Suprapubic skin (tissue), 4 donors: ENCODE measurements at regions not wholly inside any gene's neighbourhood (a gene's known extent, or its start where the extent isn't known, plus 50 kb on each side); places are given as distances from the start of the nearest gene placed in this dataset.

Experiments
- DNase-seq, 2 donors: peaks; one replicate each; pipeline ENCODE4 v3.0.0-alpha.2; 2019; ENCODE audit warnings: low spot score in 2 of 2
- H3K27ac ChIP-seq: fragments of 200-600 bp; sonication (generic); one replicate; pipeline ENCODE4 v1.5.1; 2019
- H3K27me3 ChIP-seq: fragments of 200-600 bp; sonication (generic); one replicate; pipeline ENCODE4 v1.5.1; 2019
- H3K36me3 ChIP-seq: fragments of 200-600 bp; sonication (generic); one replicate; pipeline ENCODE4 v1.5.1; 2019
- H3K4me1 ChIP-seq: fragments of 200-600 bp; sonication (generic); one replicate; pipeline ENCODE4 v1.5.1; 2019
- H3K4me3 ChIP-seq: fragments of 200-600 bp; sonication (generic); one replicate; pipeline ENCODE4 v1.5.1; 2019; ENCODE audit warnings: mild to moderate bottlenecking
- H3K9me3 ChIP-seq: fragments of 200-600 bp; sonication (generic); one replicate; pipeline ENCODE4 v1.5.1; 2019
- EP300 ChIP-seq: sonication (generic); formaldehyde crosslinking; IDR thresholded peaks from one replicate; pipeline ENCODE4 v1.6.1; 2017; ENCODE audit warnings: antibody characterized with exemption
- POLR2A ChIP-seq, 2 donors: fragments of 450-650 bp; IDR thresholded peaks; one replicate each; pipeline ENCODE4 v1.6.1; 2017; ENCODE audit warnings: antibody characterized with exemption in 2 of 2, mild to moderate bottlenecking in 2 of 2, moderate library complexity in 2 of 2
- POLR2AphosphoS5 ChIP-seq, 3 donors: sonication (generic); formaldehyde crosslinking; IDR thresholded peaks; one replicate each; pipeline ENCODE4 v1.6.1; 2017; ENCODE audit warnings: antibody characterized with exemption in 3 of 3
- WGBS: methylation state at CpG from one replicate; pipeline ENCODE4 v1.1.5; 2018; 5-methylcytosine and 5-hydroxymethylcytosine counted together
- TF ChIP-seq, protein P1 (sequence below), 2 donors: fragments of 200-600 bp in 1 of 2; fragments of 450-650 bp in 1 of 2; sonication (generic) in 1 of 2; IDR thresholded peaks; one replicate each; pipeline ENCODE4 v1.5.1; 2016 to 2019; ENCODE audit warnings: antibody characterized with exemption in 2 of 2, mild to moderate bottlenecking in 1 of 2, moderate library complexity in 1 of 2

DNA sequence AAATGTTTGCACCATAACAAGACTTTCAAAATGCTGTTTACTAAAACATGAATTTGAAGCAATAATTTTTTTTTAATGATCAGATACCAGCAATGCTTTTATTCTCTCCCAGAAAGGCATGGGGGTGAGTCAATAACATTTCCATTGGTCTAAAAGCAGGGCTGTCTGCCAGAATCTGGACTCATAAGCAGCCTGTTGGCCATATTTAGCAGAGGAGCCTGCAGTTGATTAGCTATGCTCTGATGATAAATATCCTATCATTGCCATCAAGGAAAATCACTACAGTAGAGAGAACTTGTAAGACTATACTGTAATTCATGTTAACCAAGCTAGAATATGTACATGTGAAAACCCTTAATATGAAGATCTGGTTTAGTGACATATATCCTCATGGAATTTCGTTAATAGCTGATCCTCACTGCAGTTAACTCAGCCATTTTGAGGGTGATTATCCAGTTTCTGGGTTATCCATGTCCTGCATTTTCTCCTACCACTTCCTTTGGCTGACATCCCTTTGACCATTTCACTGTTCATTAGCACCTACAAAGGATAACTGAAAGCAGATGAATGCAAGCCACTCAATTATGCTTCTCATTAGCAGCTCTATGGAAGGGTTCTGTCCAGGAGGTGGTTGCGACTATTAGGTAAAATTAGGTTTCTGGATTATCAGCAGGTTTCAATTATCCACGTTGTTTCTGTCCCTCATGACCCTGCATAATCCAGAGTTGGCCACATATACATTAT lies 72.9 kb upstream of the DIAPH2 start:
- 41% methylated on average over 3 of the region's 3 CpGs for WGBS
- no peak for DNase-seq
- H3K27ac ChIP-seq: no peak overlapping the region
- no peaks in the 10 kb centered on the region for H3K27me3 ChIP-seq
- H3K4me1 ChIP-seq: no peaks in the 10 kb centered on the region
- no peak overlapping the region for H3K4me3 ChIP-seq
- H3K36me3 ChIP-seq: no peaks in the 10 kb centered on the region
- H3K9me3 ChIP-seq: no peaks in the 10 kb centered on the region
- no peak for TF ChIP-seq POLR2A (IDR thresholded peaks at IDR 0.05)
- TF ChIP-seq, protein P1, sequence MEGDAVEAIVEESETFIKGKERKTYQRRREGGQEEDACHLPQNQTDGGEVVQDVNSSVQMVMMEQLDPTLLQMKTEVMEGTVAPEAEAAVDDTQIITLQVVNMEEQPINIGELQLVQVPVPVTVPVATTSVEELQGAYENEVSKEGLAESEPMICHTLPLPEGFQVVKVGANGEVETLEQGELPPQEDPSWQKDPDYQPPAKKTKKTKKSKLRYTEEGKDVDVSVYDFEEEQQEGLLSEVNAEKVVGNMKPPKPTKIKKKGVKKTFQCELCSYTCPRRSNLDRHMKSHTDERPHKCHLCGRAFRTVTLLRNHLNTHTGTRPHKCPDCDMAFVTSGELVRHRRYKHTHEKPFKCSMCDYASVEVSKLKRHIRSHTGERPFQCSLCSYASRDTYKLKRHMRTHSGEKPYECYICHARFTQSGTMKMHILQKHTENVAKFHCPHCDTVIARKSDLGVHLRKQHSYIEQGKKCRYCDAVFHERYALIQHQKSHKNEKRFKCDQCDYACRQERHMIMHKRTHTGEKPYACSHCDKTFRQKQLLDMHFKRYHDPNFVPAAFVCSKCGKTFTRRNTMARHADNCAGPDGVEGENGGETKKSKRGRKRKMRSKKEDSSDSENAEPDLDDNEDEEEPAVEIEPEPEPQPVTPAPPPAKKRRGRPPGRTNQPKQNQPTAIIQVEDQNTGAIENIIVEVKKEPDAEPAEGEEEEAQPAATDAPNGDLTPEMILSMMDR (IDR thresholded peaks at IDR 0.05): no peak
- TF ChIP-seq EP300: no peak
- TF ChIP-seq POLR2AphosphoS5 (IDR thresholded peaks at IDR 0.05): no peak

DNA sequence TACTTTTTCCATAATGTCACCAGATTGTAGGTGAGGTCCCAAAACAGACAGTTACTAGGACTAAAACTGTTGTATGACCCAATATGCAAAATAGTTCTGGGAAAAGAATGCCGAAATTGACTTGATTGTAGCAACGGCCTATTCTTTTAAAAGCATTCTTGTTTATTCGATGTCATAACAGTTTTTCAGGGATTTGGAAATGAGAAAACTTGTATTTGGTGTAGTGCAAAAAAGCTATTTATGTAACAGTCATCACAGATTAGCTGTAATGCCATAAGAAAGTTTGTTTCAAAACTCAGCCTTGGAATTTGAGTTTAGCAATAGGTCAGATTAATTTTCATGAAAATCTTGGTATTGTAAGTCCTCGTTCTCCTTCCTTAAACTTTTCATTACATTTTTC lies 69.2 kb upstream of the DIAPH2 start:
- H3K9me3 ChIP-seq: no peaks in the 10 kb centered on the region
- H3K27ac ChIP-seq: no peak overlapping the region
- no peak for DNase-seq
- no peaks in the 10 kb centered on the region for H3K27me3 ChIP-seq
- no peaks in the 10 kb centered on the region for H3K4me1 ChIP-seq
- H3K36me3 ChIP-seq: no peaks in the 10 kb centered on the region
- TF ChIP-seq EP300 (no peak), POLR2AphosphoS5 (IDR thresholded peaks at IDR 0.05) (no peak), POLR2A (IDR thresholded peaks at IDR 0.05) (no peak)
- TF ChIP-seq, protein P1 (IDR thresholded peaks at IDR 0.05): no peak
- WGBS: 70% methylated on average over 4 of the region's 4 CpGs
- H3K4me3 ChIP-seq: no peak overlapping the region

DNA sequence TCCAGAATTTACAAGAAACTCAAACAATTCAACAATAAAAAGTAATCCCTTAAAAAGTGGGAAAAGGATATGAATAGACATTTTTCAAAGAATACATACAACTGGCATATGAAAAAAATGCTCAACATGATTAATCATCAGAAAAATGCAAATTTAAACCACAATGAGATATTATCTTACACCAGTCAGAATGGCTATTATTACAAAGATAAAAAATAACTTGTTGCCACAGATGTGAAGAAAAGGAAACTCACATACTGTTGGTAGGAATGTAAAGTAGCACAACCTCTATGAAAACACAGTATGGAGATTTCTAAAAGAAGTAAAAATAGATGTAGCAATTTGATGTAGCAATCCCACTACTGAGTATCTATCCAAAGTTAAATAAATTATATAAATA lies 65.1 kb upstream of the DIAPH2 start:
- H3K4me3 ChIP-seq: no peak overlapping the region
- no peaks in the 10 kb centered on the region for H3K27me3 ChIP-seq
- H3K9me3 ChIP-seq: no peaks in the 10 kb centered on the region
- TF ChIP-seq EP300 (no peak), POLR2AphosphoS5 (IDR thresholded peaks at IDR 0.05) (no peak), POLR2A (IDR thresholded peaks at IDR 0.05) (no peak)
- TF ChIP-seq, protein P1 (IDR thresholded peaks at IDR 0.05): no peak
- DNase-seq: no peak
- no peaks in the 10 kb centered on the region for H3K4me1 ChIP-seq
- no peaks in the 10 kb centered on the region for H3K36me3 ChIP-seq
- H3K27ac ChIP-seq: no peak overlapping the region

DNA sequence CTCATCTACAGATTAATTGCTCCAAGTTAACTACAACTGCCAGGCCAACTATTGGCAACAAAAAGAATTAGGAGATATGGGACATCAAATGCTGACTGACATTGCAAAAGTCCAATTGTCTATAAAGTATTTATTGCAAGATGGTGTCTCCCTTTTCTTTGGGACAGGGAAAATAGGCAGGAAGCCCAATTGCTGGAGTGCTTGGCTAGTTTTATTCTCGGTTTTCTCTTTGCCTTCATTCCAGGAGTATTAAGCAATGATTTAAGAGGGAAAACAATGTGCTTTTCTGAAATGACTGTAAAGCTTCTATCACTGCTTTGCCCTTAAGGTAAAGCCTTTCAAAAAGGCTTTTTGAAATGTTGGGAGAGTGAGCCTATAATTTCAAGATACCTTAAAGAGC lies 62.8 kb upstream of the DIAPH2 start:
- no peak overlapping the region for H3K4me3 ChIP-seq
- TF ChIP-seq POLR2A (IDR thresholded peaks at IDR 0.05) (no peak), EP300 (no peak), POLR2AphosphoS5 (IDR thresholded peaks at IDR 0.05) (no peak)
- TF ChIP-seq, protein P1 (IDR thresholded peaks at IDR 0.05): no peak
- H3K4me1 ChIP-seq: no peaks in the 10 kb centered on the region
- no peaks in the 10 kb centered on the region for H3K27me3 ChIP-seq
- H3K9me3 ChIP-seq: no peaks in the 10 kb centered on the region
- WGBS: 15% methylated on average over 1 of the region's 1 CpG
- H3K27ac ChIP-seq: no peak overlapping the region
- H3K36me3 ChIP-seq: no peaks in the 10 kb centered on the region
- no peak for DNase-seq
